ENCODE measurements at regions not wholly inside any gene's neighbourhood (a gene's known extent, or its start where the extent isn't known, plus 50 kb on each side); places are given as distances from the start of the nearest gene placed in this dataset.

DNA sequence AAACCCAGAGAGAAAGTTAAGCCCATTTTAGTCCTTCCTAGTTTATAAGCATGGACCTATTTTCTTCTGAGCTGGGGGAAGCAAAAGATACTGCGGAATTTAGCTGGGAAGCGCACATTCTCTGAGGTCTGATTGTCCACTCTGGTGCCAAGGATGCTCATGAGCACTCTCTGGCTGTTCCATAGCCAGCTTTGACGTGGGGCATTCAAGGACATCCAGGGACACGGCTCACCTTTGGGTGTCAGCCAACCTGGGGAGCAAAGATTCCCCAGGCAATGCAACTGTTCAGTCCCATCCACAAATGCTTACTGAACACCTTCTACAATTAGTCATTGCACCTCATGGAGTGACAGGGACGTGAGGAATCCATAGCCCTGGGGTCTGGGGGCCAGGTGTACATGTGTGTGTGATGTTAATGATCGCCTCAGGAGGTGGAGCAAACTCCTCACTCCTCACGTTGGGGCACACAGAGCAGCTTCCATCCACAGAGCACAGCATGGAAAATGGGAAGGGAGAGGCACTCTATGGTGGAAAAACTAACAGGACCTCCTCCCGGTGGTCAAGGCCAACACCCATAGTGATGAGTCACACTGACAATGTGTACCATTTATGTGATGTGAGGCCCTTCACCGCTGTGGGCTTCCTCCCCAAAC is 67.5 kb upstream of the IGFBP3 start:
- DNase-seq: no peak

DNA sequence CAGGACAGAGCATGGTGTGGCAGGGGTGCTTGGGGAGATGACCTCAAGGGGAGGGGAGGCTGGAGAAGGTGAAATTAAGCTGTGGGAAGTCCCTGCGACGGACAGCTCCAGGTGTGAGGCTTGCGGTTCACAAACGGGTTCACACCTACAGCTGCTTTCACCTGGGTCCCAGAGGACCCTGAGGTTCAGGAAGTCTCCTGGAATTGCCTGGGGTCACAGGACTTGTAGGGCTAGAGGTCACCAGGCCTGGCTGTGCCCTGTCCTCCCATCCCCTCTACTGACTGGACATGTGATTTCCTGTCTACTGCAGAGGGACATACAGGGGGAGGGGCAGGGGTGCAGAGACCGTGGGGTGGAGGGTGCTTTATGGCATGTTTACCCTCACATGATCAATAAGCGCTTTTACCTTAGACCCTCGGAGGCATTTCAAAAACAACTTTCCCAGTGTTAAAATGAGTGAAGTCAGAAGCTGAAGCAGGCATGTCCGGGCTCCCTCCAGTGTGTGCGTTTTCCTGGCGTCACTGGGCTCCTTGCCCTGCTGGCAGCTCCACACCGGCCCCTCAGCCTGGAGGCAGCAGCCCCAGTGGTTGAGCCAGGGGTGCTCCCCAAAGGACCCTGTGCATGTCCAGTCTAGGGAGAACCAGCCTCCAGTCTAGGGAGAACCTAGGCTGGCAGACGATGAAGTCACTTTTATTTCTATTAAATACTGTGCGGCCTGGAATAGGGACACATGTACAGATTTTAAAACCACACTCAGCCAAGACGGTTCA is 66.6 kb upstream of the IGFBP3 start:
- DNase-seq: no peak

DNA sequence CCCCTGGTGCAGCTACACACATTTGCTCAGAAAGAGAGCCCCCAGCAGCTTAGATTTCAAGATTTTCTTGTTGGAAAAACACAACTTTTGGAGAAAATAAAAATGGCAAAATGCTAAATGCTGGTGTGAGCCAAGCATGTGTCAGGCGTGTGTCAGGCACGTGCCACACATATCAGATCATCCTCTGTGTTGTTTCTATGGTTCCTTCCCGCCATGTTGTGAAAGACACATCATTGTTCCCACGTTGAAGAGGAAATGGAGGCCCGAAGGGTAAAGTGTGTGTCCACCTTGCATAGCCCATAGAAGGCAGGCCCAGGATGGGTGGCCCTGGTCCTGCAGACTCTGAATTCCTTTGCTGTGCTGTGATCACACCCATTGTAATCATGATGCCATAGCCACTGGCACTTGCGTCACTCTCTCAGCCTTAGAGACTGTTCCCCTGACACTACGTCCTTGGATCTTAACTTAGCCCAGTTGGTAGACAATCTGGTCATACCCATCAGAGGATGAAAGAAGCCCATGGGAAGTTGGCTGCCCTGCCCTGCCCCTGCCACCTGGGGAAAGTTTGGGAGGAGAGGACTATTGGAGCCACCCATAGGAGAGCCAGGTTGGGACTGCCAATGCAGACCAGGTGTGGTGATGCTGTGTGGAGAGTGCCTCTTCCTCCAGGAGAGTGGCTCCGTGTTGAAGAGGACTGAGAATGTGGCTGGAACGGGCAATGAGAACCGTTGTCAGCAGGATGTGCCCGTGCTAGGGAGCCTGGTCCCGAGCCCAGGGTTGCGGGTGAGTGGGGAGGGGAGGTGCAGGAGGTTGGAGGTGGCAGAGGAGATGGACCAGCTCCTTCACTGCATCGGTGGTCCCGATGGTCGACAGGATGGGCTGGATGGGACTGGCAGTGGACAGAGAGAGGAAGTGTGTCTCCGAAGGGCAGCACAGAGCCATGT is 65.6 kb upstream of the IGFBP3 start:
- no peak for DNase-seq

DNA sequence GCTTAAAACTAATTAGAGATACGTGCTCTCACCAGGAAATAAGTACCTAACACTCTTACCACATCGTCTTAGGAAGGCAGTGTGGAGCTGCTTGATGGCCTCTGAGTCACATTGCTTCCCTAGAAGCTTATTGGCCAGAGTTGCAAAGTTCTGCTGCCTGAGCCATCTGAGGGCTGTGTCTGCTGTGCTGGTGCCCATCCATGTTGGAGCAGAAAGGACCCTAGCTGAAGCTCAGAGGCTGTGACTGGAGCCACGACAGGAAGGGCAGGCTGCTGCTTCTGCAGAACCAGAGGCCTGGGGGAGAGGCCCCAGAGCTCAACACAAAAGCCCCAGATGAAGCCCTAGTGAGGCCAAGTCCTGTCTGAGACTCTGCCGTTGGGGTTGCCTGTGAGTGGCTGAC is 64.8 kb upstream of the IGFBP3 start:
- DNase-seq: no peak

DNA sequence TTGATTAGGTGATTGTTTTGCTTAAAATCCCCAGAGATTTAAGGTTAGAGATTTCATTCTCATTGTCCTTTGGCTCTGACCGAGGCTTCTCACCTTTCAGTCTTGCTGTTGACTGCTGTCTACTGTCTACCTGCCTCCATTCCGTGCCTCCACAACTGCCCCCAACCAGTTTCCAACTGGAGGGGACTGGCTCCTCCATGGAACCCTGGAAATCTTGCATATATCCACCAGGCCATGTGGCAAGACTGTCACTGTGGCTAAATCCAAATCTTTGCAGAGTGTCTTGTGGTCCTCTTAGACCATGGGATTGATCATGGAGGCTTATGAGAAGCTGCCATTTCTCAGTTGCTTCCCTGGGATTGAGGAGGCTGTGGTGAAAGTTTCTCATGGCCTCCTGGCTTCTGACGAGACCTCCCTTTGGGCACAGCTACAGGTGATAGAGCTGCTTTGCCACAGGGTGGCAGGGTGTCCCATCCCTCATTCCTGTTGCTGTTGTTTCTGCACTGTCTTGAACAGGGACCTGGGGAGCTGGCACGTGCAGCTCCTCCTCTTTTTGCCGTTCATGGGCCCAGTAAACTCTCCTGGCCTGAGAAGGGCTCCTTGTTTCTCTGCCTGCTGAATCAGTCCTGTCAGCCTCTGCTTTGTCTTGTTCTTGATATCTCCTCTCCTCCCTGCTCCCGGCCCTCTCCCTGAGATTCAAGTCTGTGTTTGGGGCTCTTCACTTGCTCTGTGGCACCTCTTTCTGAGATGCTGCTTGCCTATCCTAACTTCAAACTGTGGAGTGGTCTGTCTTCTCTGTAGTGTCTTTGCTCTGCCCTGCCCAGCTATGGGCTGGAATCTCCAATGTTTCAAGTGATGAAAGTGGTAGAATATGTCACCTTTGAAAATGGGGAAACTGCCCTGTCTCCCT is 63.6 kb upstream of the IGFBP3 start:
- no peak for DNase-seq

DNA sequence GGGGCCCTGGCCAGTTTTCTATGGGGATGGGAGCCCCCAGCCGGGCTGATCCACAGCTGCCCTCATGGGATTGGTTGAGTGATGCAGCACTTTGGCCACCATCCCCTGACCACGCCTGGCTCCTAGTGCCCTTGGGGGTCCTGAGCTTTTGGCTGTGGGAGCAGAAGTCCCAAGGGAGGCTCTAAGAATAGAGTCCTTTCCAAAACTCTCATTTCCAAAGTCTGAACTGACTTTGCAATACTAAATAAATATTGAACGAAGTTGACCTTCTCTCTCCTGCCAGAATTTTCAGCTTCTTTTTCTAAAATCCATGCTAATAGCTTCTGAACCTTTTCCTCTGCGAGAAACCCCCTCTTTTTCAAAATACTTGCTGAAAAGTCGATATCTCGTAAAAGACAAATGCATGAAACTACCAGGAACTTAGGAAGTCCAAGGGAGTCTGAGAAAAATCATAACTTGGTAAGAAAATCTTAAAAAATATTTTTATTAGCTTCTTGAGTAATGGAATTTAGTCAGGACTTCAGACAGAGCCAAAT is 62.7 kb upstream of the IGFBP3 start:
- no peak for DNase-seq

DNA sequence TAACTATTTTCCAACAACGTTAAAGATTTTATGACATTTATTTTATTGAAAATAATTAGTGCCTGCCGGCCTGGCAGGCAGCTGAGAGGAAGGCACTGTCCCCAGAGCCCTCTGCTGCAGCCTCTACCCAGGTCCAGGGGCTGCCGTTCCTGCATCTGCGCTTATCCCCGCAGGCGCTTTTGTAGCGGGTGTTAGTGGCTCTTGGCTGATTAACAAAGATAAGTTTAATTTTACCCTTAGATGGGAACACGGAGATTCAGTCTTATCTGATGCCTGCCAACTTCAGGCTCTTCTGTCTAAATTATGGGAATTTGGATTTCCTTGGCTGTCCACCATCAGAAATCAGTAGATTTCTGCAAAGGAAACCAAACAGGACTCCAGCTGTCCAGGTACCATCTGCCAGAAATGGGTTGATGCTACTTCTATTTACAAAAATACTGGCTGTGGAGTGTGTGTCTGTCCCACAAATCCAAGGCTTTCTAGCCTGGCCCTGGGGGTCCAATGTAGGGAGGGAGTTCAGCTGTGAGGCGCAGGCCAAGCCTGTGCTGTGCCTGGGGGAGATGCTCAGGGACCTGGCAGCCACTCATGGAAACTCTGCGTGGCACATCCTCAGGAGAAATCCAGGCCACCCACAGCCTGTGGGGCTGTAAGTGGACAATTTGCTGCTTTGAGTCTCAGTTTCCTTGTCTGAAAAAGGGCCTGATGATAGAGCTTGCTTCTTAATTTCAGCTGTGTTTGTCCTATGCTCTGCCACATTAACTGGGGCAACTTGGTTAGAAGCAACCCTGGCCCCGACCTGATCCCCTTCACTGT is 62.0 kb upstream of the IGFBP3 start:
- DNase-seq: no peak

DNA sequence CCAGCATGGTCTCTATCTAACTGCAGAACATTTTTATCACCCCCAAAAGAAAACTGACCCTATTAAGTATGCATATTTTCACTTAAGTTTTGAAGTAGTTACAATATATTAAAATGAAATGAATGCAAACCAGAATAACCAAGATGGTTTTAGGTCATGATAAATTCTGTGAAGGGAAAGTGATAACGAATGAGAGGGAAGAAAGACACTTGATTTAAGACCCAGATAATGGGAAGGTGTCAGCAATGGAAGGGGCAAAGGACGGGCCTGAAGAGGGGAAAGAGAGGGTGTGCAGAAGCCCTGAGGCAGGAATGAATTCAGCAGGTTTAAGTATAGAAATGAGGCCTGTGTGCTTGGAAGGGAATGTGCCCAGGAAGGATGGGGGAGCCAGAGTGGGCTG is 61.1 kb upstream of the IGFBP3 start:
- no peak for DNase-seq

DNA sequence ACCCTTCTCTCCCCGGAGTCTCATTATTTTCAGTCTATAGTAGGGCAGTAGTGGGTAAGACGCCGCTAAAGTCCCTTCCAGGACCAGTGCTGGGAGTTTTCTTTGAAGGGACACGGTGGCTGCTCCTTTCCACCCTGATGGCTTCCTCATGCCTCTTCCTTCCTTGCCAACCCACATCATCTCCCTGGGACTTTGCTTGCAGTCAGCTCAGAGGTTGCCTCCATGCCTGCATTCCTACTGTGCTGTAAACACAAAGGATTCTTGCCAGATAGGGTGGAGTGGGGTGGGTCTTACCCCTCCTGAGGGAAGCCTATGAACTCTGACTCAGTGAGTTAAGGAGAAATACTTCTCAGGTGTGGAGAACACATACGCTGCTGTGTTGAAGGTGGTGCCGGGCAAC is 59.9 kb upstream of the IGFBP3 start:
- DNase-seq: no peak

DNA sequence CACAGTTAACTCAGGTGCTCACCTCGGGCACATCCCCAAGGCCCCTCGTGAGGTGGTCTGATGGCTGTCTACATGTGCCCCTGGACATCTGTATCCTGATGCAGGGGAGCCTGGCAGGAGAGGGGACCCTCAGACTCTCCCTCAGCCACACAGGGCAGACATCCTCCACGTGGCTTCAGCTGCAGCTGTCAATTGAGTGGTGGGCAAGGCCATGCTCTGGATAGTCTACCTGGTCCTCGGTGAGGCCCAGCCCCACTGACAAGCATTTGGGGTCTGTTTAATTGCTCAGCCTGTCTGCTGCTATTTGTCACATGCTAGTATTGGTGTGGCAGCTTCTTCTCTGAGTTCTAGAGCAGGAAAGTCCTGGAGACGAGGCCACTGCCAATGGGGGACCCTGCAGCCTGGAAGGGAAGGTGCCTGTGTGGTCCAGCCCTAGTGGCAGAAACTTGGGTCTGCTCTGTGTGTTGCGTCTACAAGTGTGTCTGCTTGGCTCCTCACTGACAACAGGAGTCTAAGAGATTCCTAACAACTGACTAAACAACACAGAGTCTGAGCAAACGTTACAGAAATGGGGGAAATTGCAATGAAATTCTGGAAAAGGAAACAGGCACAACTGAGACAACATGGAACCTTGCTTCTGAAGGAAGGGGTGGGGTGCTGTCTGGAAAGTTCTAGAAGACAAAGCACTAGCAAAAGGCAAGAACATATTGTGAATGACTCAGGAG is 59.3 kb upstream of the IGFBP3 start:
- DNase-seq: no peak

DNA sequence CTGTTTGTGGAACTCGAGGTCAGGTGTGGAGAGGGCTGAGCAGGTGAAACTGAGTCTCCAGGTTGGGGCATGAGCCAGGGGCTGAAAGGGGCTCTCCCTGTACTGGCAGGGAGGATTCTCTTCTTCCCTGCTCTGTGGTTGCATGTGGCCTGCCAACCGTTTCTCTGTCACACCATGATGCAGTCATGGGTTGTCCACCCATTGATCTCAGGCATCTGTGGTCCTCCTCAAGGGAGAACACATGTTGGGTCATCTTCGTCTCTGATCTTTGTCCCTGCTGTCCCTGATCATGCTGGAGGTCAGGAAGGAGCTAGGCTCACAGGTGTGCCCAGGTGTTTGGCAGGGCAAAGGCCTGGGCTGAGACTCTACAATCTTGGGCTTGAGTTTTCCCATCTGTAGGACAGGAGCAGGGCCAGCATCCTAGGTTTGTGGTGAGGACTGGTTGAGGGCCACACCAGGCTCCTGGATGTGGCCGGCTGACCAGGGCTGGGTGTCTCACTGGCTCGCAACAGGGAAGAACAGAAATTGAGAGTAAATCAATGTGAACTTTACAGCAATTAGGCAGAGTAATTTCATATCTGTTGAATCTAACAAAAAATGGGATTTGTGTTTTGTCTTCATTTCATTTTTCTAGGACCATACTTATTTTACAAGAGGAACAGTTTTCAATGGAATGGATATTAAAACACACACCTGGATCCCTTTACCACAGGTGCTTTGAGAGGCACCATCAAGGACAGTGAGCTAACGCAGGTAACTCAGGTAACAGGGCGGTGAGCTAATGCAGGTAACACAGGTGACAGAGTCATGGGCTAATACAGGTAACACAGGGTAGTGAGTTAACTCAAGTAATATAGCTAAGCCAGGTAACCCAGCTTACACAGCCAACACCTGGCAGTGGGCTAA is 58.5 kb upstream of the IGFBP3 start:
- DNase-seq: no peak

DNA sequence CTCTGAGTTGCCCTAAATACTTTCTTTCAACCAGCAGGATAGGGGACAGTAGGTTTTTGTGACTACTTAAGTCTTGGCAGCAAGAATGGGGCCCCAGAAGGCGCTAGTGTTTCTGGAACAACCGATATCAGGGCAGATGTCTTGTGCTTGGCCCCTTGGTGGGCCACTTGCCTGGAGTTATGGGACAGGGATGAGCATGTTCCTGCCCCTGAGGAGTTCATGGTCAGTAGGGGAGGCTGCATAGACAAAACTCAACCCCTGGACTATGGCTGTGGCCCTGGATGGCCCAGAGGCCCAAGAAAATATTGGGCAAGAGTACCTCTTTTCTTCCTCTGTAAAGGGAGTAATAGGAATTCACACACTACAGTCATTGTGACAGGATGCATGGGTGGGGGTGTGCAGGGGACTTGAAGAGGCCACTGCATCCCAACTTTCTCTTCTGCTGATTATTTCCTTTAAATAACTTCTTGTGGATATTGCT is 57.7 kb upstream of the IGFBP3 start:
- no peak for DNase-seq

DNA sequence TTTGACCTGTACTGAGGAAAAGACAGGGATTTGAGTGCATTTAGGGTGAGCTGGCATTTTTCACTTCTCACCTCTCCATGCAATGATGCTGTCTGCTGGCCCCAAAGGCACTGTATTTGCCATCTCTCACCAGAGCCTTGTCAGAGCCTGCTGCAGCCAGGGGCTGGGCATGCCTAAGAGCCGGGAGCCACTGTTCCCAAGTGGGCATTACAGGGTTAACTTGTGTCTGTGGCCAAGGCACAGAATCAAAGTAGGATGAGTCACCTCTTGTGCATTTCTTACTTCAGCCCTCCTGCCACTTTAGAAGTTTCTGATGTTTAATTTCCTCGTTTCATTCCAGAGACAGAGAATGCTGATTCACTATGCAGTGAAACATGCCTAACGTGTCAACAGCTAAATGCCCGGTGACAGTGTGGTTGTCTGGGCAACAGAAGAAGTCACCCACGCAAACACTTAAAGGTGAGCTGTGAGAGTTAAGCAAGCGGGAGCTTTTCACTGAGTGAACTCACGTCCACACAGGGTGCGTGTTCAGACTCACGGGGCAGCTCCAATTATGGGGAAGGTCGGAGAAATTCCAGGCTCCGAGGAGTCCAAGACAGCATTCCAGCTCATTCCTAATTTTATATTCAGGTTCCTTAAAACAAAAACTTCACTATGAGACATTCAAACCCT is 57.1 kb upstream of the IGFBP3 start:
- peak; percentile 46 for DNase-seq

DNA sequence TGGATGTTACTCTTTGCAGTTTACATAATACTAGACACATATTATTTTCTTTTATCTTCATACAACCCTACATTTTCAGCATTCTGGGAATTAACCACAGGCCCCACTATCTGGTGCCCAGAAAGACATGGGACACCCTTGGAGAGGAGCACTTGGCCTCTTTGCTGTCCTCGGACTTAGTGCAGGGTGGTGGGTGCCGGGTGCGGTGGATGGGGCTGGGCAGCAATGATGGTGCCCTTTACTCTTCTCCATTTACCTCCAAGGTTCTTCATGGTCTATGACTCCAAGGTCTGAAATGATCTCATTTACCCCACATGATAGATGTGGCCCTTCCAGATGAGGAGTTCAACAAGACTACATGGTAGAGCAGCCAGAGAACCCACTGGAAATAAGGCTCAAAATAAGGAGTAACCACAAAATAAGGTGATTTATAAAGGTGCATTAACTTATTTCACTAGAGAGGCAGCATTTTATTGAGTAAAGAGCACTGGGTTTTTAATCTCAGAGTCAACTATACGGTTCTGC is 56.2 kb upstream of the IGFBP3 start:
- no peak for DNase-seq

DNA sequence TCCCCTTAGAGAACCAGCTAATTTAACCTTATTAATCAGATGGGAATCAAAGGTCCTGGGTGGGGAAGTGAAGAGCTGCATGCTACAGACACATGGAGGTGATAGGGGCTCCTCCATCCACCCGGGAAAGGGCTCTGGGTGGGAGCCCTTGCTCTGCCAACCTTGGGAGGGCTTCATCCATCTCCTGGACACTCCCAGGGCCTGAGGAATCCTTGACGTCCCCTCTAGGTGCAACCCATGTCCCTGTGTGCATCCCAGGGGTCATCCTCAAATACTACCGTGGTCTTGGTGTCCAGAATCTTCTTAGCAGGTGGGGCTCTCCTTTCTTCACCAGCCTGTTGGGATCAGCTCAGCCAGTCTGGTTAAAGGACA is 55.4 kb upstream of the IGFBP3 start:
- DNase-seq: no peak

DNA sequence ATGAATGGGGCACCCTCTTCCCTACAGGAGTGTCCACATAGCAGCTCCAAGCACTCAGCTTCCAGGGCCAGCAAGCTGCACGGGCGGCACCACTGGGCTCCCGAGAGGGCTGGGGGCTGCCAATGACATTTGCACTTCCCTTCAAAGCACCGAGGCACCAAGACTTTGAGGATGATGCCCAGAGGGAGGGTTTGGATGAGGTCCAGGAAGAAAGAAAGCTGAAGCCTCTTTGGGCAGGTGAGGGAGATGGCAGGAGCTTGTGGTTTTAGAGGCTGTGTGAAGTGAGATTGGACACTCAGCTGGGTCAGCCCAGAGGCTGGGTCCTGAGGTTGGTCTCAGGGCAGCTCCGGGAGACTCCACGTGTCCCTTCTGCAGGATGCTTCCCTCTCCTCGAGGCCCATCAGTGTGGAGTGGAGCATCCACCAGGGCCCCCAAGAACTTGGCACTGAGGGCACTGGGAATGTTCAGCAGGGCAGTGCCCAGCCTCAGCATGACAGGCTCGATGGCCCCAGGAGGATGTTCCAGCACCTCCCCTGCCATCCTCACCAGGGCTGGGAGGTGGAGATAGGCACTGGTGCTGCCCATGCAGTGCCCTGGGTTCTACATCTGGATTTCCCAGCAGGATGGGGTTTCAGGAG is 54.9 kb upstream of the IGFBP3 start:
- DNase-seq: no peak

DNA sequence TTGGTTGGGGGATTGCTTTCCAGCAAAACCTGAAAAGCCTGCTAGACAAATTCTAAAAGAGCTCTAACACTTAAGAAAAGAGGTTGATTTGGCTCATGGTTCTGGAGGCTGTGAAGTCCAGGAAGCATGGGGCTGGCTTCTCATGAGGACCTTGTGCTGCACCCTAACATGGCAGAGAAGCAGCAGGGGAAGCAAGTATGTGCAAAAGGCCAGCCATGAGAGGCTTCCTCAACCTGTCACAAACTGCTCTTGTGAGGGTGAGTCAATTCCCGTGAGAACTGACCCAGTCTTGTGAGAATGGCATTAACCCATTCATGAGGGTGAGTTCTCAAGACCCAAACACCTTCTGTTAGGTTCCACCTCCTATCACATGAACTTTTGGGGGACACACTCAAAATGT is 54.3 kb upstream of the IGFBP3 start:
- no peak for DNase-seq

All from muscle of arm (tissue), 1 donor.